ENCODE measurements at regions not wholly inside any gene's neighbourhood (a gene's known extent, or its start where the extent isn't known, plus 50 kb on each side); places are given as distances from the start of the nearest gene placed in this dataset.

- TF ChIP-seq CTCF (IDR thresholded peaks at IDR 0.05 in 4 of 5, conservative IDR thresholded peaks at IDR 0.05 in 1 of 5) (no peak), POLR2A (IDR thresholded peaks at IDR 0.05) (no peak)
These were observed 455.0 kb upstream of the CCDC179 start for GRCh38 chr11:23315286-23315685.
